ENCODE measurements at regions not wholly inside any gene's neighbourhood (a gene's known extent, or its start where the extent isn't known, plus 50 kb on each side); places are given as distances from the start of the nearest gene placed in this dataset.
"Not testable (repeated sequence)": the region's sequence is repeated elsewhere in the genome, so short reads cannot be mapped to it uniquely, and the experiment has no call there.

GRCh38 chr4:84298719-84299254, 200.3 kb downstream of the NKX6-1 start:
- not testable (repeated sequence) for TF ChIP-seq POLR2A (IDR thresholded peaks at IDR 0.05; ENCODE audit: extremely low read depth, insufficient read length); CTCF (IDR thresholded peaks at IDR 0.05; ENCODE audit: low read depth, low read length); MAX (IDR thresholded peaks at IDR 0.05; ENCODE audit: low read depth, low read length)
